ENCODE measurements at regions not wholly inside any gene's neighbourhood (a gene's known extent, or its start where the extent isn't known, plus 50 kb on each side); places are given as distances from the start of the nearest gene placed in this dataset.

DNA sequence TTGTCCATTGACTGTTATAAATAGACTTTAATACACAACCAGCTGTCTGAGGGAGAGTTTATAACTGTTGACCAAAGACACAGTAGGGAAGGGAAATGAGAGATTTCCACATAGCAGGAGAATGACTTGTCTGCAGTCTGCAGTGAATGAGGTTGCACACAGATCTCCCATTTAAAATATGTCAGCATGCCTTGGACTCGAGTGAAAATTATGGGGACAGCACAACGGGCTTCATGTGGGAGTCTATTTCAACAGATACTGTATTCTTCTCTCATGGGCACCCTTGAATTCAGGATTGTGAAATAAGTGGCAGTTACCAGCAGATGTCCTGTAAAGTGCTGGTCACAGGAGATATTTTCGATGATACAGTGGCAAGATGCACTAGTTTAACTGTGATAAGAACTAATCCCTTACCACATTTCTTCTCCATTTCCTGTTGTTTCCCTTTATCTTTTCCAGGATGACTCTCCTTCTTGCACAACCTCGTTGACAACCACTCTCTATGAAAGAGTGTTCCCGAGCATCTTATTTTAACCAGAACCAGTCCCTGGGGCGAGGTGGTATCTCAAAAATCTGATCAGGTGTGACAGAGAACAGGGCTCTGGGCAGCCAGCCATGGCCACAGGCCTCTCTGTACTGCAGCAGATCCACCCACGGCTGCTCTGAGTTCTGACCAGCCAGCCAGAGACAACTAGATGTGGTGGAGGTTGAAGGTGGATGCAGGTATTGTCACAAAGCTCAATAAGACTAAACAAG lies 51.5 kb upstream of the MAP3K1 start:
- POLR2A ChIA-PET: no interaction called here
- TF ChIP-seq, protein P1, sequence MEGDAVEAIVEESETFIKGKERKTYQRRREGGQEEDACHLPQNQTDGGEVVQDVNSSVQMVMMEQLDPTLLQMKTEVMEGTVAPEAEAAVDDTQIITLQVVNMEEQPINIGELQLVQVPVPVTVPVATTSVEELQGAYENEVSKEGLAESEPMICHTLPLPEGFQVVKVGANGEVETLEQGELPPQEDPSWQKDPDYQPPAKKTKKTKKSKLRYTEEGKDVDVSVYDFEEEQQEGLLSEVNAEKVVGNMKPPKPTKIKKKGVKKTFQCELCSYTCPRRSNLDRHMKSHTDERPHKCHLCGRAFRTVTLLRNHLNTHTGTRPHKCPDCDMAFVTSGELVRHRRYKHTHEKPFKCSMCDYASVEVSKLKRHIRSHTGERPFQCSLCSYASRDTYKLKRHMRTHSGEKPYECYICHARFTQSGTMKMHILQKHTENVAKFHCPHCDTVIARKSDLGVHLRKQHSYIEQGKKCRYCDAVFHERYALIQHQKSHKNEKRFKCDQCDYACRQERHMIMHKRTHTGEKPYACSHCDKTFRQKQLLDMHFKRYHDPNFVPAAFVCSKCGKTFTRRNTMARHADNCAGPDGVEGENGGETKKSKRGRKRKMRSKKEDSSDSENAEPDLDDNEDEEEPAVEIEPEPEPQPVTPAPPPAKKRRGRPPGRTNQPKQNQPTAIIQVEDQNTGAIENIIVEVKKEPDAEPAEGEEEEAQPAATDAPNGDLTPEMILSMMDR (IDR thresholded peaks at IDR 0.05; ENCODE audit: control extremely low read depth, extremely low read depth, low read depth, missing control alignments): no peak
- DNase-seq (ENCODE audit: extremely low spot score): no peak
- CTCF ChIA-PET: no interaction called here

GRCh38 chr5:56763182-56763581 lies 52.2 kb upstream of the MAP3K1 start:
- POLR2A ChIA-PET: no interaction called here
- DNase-seq (ENCODE audit: extremely low spot score): no peak
- CTCF ChIA-PET: no interaction called here
- TF ChIP-seq, protein P1 (IDR thresholded peaks at IDR 0.05; ENCODE audit: control extremely low read depth, extremely low read depth, low read depth, missing control alignments): no peak

DNA sequence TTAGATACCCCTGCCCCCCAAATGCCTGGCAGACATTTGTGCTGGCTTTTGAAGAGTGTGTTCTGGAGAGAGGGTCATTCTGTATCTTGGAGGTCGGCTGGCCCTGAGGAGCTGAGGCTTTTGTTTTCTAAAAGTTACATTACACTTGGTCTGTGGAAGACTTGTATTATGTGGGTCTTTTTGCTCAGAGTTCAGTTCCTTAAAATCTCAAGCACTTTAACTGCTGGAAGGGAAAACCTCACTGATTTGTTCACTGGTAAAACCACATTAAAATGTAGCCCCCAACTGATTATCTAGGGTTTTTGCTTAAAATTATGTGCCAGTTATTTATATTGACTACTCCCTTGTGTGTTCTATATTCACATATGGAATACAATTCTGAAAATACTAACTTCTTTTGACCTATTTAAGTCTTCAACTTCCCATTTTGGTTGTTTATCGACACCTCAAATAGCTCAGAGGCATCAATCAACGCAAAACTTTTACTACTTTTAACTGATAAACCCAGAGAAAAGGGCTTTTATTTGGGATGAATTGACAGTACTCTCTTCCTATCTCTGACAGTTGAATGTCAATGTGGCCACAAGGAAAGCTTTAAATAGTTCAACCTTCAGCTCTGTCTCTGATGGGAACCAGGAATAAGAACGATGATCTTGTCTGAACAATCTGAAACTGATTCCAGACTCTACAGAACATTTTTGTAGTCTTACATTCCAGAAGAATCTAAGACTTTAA lies 54.0 kb upstream of the MAP3K1 start:
- no peak for DNase-seq (ENCODE audit: extremely low spot score)
- ChIA-PET CTCF (interaction anchor here (1.9 kb wide), 2 partner anchors 9 to 17 kb away, joined by 3 to 8 read pairs; no protein-coding TSS in a partner anchor), POLR2A (no interaction called here)
- TF ChIP-seq, protein P1 (IDR thresholded peaks at IDR 0.05; ENCODE audit: control extremely low read depth, extremely low read depth, low read depth, missing control alignments): no peak

DNA sequence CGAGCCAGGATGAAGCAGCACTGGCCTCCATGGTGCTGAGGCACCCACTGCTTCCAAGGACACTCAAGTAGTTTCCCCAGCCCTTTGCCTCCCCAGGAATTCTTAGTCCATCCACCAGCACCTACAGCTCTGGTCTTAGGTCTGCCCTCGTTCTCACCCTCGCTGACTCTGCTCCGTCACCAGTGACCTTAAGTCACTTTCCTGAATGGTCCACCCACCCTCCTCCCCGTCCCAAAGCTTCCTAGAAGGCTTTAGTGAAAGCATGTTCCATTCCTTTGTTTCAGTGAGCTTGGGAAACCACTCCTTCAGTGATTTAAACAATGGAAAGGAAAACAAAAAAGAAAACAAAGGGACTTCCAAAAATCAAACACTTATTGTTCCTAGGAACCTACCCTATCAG lies 54.6 kb upstream of the MAP3K1 start:
- ChIA-PET POLR2A (no interaction called here), CTCF (interaction anchor here (1.7 to 1.9 kb wide), 3 partner anchors 8 to 16 kb away, joined by 3 to 8 read pairs (median 7); no protein-coding TSS in a partner anchor)
- no peak for DNase-seq (ENCODE audit: extremely low spot score)
- TF ChIP-seq, protein P1 (IDR thresholded peaks at IDR 0.05; ENCODE audit: control extremely low read depth, extremely low read depth, low read depth, missing control alignments): no peak

- DNase-seq (ENCODE audit: extremely low spot score): no peak
- TF ChIP-seq, protein P1 (IDR thresholded peaks at IDR 0.05; ENCODE audit: control extremely low read depth, extremely low read depth, low read depth, missing control alignments): no peak
- CTCF ChIA-PET: interaction anchor here (1.7 kb wide), 1 partner anchor 15 kb away, joined by 7 read pairs; no protein-coding TSS in a partner anchor
- POLR2A ChIA-PET: no interaction called here
These were observed 55.7 kb upstream of the MAP3K1 start for GRCh38 chr5:56759521-56760216.

GRCh38 chr5:56757077-56757476 lies 58.3 kb upstream of the MAP3K1 start:
- POLR2A ChIA-PET: no interaction called here

More at GRCh38 chr5:56757077-56757476, 58.3 kb upstream of the MAP3K1 start:
- DNase-seq (ENCODE audit: extremely low spot score): no peak
- CTCF ChIA-PET: no interaction called here
- TF ChIP-seq, protein P1 (IDR thresholded peaks at IDR 0.05; ENCODE audit: control extremely low read depth, extremely low read depth, low read depth, missing control alignments): no peak

All from GM10248 (cell line).